OCI-LY3 (cell line): ENCODE measurements at regions not wholly inside any gene's neighbourhood (a gene's known extent, or its start where the extent isn't known, plus 50 kb on each side); places are given as distances from the start of the nearest gene placed in this dataset.

Experiments
- EZH2phosphoT487 ChIP-seq: fragments of 200-600 bp; shearing (Covaris generic); IDR thresholded peaks from 2 replicates; pipeline ENCODE4 v1.6.1; 2018; ENCODE audit warnings: antibody characterized with exemption, mixed run types, low read depth
- TF ChIP-seq, protein P1 (sequence below): fragments of 200-600, 300-600 bp; sonication (generic); IDR thresholded peaks from 2 replicates; pipeline ENCODE4 v1.5.1; 2014; ENCODE audit warnings: antibody characterized with exemption, low read length, low read depth

GRCh38 chr4:56142088-56142487, 193.3 kb downstream of the CEP135 start:
- TF ChIP-seq, protein P1, sequence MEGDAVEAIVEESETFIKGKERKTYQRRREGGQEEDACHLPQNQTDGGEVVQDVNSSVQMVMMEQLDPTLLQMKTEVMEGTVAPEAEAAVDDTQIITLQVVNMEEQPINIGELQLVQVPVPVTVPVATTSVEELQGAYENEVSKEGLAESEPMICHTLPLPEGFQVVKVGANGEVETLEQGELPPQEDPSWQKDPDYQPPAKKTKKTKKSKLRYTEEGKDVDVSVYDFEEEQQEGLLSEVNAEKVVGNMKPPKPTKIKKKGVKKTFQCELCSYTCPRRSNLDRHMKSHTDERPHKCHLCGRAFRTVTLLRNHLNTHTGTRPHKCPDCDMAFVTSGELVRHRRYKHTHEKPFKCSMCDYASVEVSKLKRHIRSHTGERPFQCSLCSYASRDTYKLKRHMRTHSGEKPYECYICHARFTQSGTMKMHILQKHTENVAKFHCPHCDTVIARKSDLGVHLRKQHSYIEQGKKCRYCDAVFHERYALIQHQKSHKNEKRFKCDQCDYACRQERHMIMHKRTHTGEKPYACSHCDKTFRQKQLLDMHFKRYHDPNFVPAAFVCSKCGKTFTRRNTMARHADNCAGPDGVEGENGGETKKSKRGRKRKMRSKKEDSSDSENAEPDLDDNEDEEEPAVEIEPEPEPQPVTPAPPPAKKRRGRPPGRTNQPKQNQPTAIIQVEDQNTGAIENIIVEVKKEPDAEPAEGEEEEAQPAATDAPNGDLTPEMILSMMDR = no peak
- no peak for TF ChIP-seq EZH2phosphoT487
